Ovary (tissue), 3 donors: ENCODE measurements at regions not wholly inside any gene's neighbourhood (a gene's known extent, or its start where the extent isn't known, plus 50 kb on each side); places are given as distances from the start of the nearest gene placed in this dataset.

Experiments used
- EP300 ChIP-seq: sonication (generic); formaldehyde crosslinking; IDR thresholded peaks from one replicate; pipeline ENCODE4 v1.6.1; 2017; ENCODE audit warnings: antibody characterized with exemption
- POLR2A ChIP-seq: fragments of 450-650 bp; IDR thresholded peaks from one replicate; pipeline ENCODE4 v1.6.1; 2017; ENCODE audit warnings: antibody characterized with exemption, mild to moderate bottlenecking, moderate library complexity
- TF ChIP-seq, protein P1 (sequence below), 3 donors: fragments of 450-650 bp in 2 of 3; fragments of 200-600 bp in 1 of 3; IDR thresholded peaks; one replicate each; pipeline versions ENCODE4 v1.5.1 to v1.8.0; 2016 to 2022; ENCODE audit warnings: antibody characterized with exemption in 3 of 3, mild to moderate bottlenecking in 1 of 3
- donor health status: DM: no; HTN: no; CAD: no.

DNA sequence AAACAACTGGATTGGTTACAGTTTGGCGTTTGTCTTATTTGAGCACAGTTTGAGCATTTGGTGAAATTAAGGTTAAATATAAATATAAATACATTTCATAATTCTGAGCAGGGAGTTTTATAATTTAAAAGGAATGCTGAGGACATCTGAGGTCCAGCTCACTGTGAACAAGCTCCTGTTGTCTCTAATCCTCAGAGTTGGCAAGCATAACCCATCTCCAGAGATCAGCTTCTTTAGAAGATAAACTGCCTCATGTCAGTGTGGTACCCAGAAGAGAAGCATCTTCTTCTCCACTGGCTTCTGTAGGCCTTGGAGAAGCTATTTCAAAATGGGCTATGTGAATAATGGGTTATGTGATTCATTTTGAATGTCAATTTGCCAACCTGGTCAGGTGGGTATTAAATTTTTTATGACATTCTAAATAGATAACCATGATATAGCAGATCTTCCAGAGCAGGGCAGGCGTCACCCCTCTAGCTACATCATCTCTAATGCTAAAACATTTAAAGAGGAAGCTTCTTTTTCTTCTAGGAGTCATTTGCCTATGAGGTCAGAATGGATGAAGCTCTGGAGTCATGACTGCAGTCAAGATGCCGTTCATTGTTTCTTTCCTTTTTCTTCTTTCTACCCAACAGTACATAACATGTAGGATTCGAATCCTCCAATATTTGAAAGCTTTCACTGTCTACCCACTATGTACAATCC, 324.0 kb downstream of the RNF144A start:
- TF ChIP-seq POLR2A = no peak
- TF ChIP-seq, protein P1, sequence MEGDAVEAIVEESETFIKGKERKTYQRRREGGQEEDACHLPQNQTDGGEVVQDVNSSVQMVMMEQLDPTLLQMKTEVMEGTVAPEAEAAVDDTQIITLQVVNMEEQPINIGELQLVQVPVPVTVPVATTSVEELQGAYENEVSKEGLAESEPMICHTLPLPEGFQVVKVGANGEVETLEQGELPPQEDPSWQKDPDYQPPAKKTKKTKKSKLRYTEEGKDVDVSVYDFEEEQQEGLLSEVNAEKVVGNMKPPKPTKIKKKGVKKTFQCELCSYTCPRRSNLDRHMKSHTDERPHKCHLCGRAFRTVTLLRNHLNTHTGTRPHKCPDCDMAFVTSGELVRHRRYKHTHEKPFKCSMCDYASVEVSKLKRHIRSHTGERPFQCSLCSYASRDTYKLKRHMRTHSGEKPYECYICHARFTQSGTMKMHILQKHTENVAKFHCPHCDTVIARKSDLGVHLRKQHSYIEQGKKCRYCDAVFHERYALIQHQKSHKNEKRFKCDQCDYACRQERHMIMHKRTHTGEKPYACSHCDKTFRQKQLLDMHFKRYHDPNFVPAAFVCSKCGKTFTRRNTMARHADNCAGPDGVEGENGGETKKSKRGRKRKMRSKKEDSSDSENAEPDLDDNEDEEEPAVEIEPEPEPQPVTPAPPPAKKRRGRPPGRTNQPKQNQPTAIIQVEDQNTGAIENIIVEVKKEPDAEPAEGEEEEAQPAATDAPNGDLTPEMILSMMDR (IDR thresholded peaks at IDR 0.05) = no peak
- TF ChIP-seq EP300 = no peak
